ENCODE measurements at regions not wholly inside any gene's neighbourhood (a gene's known extent, or its start where the extent isn't known, plus 50 kb on each side); places are given as distances from the start of the nearest gene placed in this dataset.

- ATAC-seq = no peak
- TF ChIP-seq ISL1 (CRISPR knock-in tag; IDR thresholded peaks at IDR 0.05) = no peak
- TF ChIP-seq PATZ1 (CRISPR knock-in tag; IDR thresholded peaks at IDR 0.05; ENCODE audit: borderline replicate concordance) = no peak
- no peak for TF ChIP-seq TSHZ2 (CRISPR knock-in tag; IDR thresholded peaks at IDR 0.05)
- TF ChIP-seq ZNF70 (CRISPR knock-in tag; IDR thresholded peaks at IDR 0.05) = no peak
- TF ChIP-seq ZNF565 (CRISPR knock-in tag; conservative IDR thresholded peaks at IDR 0.05; ENCODE audit: low read depth) = no peak
- no peak for TF ChIP-seq CSRNP3 (CRISPR knock-in tag; IDR thresholded peaks at IDR 0.05)
- TF ChIP-seq ZNF8 (CRISPR knock-in tag; IDR thresholded peaks at IDR 0.05) = no peak
- TF ChIP-seq ZC3H10 (CRISPR knock-in tag; IDR thresholded peaks at IDR 0.05) = no peak
- no peak for TF ChIP-seq TOX (CRISPR knock-in tag; IDR thresholded peaks at IDR 0.05; ENCODE audit: borderline replicate concordance)
- TF ChIP-seq ZFP3 (CRISPR knock-in tag; IDR thresholded peaks at IDR 0.05) = no peak
- no peak for TF ChIP-seq RARB (CRISPR knock-in tag; IDR thresholded peaks at IDR 0.05)
- no peak for TF ChIP-seq PPARA (CRISPR knock-in tag; IDR thresholded peaks at IDR 0.05; ENCODE audit: borderline replicate concordance)
- no peak for TF ChIP-seq CSDC2 (CRISPR knock-in tag; IDR thresholded peaks at IDR 0.05)
- no peak for TF ChIP-seq OSR1 (CRISPR knock-in tag; IDR thresholded peaks at IDR 0.05)
Observed at GRCh38 chr5:90267646-90268045, 141.9 kb downstream of the CETN3 start.

GRCh38 chr5:90265545-90265857 is 144.1 kb downstream of the CETN3 start:
- no peak for ATAC-seq

More at GRCh38 chr5:90265545-90265857, 144.1 kb downstream of the CETN3 start:
- TF ChIP-seq ZC3H10 (CRISPR knock-in tag; IDR thresholded peaks at IDR 0.05) (no peak), ZNF70 (CRISPR knock-in tag; IDR thresholded peaks at IDR 0.05) (no peak), ESRRG (CRISPR knock-in tag; IDR thresholded peaks at IDR 0.05) (no peak), ARNTL (CRISPR knock-in tag; IDR thresholded peaks at IDR 0.05; ENCODE audit: borderline replicate concordance, low read depth) (no peak), ISL1 (CRISPR knock-in tag; IDR thresholded peaks at IDR 0.05) (no peak), PATZ1 (CRISPR knock-in tag; IDR thresholded peaks at IDR 0.05; ENCODE audit: borderline replicate concordance) (no peak), OSR1 (CRISPR knock-in tag; IDR thresholded peaks at IDR 0.05) (no peak), PPARA (CRISPR knock-in tag; IDR thresholded peaks at IDR 0.05; ENCODE audit: borderline replicate concordance) (no peak), TSHZ2 (CRISPR knock-in tag; IDR thresholded peaks at IDR 0.05) (no peak), RARB (CRISPR knock-in tag; IDR thresholded peaks at IDR 0.05) (no peak), ZNF8 (CRISPR knock-in tag; IDR thresholded peaks at IDR 0.05) (no peak), CSRNP3 (CRISPR knock-in tag; IDR thresholded peaks at IDR 0.05) (no peak), GLIS3 (CRISPR knock-in tag; IDR thresholded peaks at IDR 0.05) (no peak), TOX (CRISPR knock-in tag; IDR thresholded peaks at IDR 0.05; ENCODE audit: borderline replicate concordance) (no peak), TCF4 (CRISPR knock-in tag; IDR thresholded peaks at IDR 0.05; ENCODE audit: borderline replicate concordance) (no peak), CREB5 (CRISPR knock-in tag; IDR thresholded peaks at IDR 0.05; ENCODE audit: low read depth) (no peak), SNAI2 (CRISPR knock-in tag; IDR thresholded peaks at IDR 0.05) (no peak), ZFP30 (CRISPR knock-in tag; IDR thresholded peaks at IDR 0.05) (no peak)
